Activated T-cell treated with anti-CD3 and anti-CD28 coated beads, Interleukin-2, amount 50 U/mL, for 48 hours (primary cell): ENCODE measurements at regions not wholly inside any gene's neighbourhood (a gene's known extent, or its start where the extent isn't known, plus 50 kb on each side); places are given as distances from the start of the nearest gene placed in this dataset.

Experiments
- DNase-seq, 2 experiments: peaks; one replicate each; pipeline ENCODE4 v3.0.0-alpha.2; 2020

DNA sequence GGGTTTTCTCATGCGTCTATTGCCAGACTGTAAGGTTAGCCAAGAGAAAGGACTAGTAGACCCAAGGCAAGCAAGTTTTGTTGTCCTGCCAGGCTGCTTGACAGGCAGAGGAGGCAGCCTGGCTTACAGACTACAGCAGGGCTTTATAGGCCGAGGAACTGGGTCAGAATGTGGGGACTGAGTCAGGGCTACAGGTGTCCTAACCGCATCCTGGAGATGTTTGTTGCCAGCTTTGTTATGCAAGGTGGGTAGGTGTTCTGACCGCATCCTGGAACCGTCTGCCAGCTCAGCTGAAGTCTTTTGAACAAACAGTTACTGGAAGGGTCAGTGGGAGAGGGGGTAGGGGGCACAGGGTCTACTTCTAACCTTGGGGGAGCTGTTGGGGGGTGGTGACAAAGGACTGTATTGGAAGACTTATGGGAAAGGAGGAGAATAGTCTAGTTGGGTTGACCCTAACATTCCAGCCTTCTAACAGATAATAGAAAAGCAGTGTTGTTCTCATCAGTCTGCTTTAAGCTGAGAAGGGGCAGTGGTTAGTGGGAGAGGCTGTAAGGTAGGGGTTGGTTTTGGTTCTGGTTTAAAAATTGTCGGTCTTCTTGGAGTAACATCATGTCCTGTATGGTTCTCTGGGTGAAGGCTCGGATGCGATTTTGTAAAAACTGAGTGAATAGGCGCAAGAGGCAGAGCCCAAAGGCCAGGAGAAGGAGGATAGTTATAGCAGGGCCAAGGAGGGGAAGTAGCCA lies 913.8 kb upstream of the SLITRK5 start:
- no peak for DNase-seq

- DNase-seq: no peak
These were observed 913.1 kb upstream of the SLITRK5 start for GRCh38 chr13:86758116-86758515.

DNA sequence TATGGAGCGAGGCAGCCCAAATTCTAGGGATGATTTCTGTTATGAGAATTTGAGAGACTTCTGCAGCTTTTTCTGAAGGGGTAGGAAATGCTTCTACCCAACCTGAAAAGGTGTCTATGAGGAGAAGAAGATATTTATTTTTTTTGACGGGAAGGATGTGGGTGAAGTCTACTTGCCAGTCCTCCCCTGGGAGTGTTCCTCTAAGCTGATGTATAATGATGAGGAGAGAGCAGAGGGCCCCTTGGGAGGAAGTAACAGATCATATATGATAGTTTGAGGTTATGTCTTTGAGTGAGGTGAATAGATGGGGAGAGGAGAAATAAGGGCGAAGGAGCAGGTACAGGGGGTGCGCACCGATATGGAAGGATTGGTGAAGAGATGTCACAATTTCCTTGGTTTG lies 910.6 kb upstream of the SLITRK5 start:
- no peak for DNase-seq

- DNase-seq: no peak
These were observed 905.7 kb upstream of the SLITRK5 start for GRCh38 chr13:86765462-86765861.

GRCh38 chr13:86788616-86789015 lies 882.6 kb upstream of the SLITRK5 start:
- no peak for DNase-seq

GRCh38 chr13:86792153-86792651 lies 879.0 kb upstream of the SLITRK5 start:
- no peak for DNase-seq

GRCh38 chr13:86795858-86796257 lies 875.3 kb upstream of the SLITRK5 start:
- DNase-seq: no peak

DNA sequence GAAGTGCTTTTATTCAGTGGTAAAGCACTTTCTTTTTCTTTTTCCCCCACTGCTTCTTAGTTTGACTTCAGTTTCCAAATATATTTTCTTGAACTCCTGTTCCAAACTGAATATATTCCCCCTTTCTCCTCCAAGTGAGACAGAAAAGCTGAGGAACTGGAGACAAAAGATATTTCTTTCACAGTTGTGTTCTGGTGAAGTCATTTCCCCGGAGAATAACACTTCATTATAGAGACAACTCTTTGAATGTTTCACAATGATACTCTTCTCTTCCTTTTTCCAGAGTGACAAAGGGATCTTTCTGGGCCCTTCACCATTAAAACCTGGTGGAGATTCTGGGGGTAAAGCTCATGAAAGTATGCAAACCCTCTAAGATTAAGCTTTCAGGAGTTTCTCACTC lies 860.8 kb upstream of the SLITRK5 start:
- DNase-seq: no peak

GRCh38 chr13:86813198-86813597 lies 858.0 kb upstream of the SLITRK5 start:
- no peak for DNase-seq

DNA sequence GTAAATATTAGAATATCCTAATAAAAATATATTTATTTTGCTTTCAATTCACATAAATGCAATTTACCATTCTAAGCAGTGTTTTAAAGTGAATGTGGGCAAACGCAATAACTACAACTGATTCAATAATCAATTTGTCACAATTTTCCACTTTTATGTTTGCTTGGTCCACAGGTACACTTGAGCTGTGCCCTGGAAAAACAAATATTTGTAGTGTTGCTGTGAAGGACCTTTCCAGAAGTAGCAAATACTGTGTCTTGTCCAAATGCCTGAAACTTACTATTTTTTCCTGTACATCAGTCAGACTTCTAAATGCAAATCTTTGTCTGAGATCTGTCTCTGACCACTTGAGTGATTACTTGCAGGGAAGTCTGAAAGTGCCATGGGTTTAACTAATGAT lies 845.8 kb upstream of the SLITRK5 start:
- DNase-seq: no peak

DNA sequence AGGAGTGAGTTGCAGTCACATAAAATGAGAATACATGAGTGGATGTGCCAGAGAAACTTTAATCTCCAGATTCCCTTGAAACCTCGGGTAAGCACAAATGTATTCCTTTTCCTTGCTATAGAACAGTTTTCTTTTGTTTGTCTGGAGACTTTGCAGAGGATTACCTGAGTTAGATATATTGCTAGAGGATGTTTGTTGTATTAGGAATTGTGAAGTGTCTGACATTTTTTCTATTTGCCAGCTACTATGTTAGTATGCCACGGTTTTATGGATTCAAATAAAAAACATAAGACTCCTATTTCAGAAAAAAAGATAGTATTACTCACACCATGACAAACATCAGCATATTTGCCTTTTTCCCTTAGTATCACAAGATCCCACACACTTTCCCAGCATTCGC lies 844.9 kb upstream of the SLITRK5 start:
- DNase-seq: no peak

GRCh38 chr13:86830046-86830445 lies 841.1 kb upstream of the SLITRK5 start:
- DNase-seq: no peak

DNA sequence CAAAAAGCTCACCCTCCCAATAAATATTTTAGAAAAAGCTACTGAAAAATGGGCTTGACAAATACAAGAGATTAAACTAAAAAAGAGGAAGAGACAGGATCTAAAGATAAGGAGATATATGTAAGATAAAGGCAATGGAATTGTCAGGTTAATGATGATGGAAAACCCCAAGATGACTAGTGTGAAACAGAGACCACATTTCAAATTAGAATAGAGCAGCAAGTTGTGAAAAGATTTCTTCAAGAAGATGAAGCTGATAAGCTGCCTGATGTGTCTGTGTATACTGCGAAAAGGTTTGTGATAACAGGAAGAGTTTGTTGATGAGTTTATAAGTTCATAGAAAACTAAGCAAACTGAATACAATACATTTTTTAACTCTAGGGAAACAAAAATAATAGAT lies 840.1 kb upstream of the SLITRK5 start:
- DNase-seq: no peak

DNA sequence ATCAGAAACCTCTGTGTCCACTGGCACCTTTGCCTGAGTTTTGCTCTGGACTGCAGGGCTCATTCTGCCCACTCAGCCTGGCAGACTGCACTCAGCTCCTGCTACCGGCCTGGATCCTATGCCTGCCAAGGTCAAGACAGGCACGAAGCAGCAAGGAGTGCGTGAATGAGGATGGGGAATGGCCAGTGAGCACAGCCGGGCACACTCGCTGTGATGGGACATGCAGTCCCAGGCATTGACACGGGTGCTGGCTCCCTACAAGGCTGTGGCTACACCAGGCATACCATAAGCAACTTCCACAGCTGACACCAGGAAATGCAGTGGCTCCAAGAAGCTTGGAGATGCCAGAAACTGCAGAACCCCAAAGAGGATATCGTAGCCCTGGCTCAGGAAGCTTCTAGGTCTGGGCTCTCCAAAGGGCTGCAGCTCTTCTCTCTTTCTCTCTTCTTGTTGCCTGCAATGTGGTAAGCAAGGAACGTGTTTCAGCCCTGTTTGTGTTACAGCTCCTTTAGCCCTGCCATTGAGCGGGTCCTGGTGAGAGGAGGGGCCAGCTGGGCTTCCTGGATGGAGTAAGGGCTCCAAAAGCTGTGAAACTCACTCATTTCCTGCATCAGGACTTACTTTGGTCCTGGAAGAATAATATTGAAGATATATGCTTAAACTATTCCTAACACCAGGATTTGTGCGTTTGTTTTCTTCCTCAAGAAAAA lies 832.6 kb upstream of the SLITRK5 start:
- DNase-seq: no peak

DNA sequence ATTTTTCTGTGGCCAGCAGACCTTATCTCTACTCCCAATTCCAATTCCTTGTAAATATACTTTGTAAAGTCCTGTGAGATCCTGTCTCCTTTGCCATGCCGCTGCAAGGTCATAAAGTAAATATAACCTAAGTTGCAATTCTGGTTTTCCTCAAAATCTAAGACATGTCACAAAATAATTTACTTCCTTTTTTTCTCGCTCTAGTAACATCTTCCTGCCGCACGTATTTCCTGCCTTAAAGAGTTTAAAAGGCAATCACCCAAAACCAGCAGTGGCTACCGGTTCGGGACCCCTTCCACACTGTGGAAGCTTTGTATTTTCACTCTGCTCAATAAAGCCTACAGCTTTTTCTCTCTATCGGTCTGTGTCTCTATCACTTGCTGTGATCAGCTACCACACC lies 832.0 kb upstream of the SLITRK5 start:
- DNase-seq: no peak

- no peak for DNase-seq
These were observed 830.6 kb upstream of the SLITRK5 start for GRCh38 chr13:86840250-86841191.

DNA sequence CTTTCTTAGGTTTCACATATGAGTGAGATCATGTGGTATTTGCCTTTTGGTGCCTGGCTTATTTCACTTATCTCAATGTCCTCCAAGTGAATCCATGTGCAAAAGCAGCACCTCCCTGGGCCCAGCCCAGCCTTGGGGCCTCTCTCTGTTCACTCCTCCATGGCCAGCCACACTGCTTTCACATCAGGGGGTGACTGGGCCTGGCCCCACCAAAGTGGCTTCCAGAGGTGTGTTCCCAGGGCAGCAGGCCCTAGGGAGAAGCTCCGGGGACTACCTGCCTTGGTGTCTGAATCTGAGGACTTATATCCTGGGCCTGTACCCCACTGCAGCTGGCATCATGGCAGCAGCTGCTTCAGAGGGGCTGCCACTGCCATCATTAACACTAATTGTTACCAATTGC lies 829.9 kb upstream of the SLITRK5 start:
- DNase-seq: no peak

- no peak for DNase-seq
These were observed 824.7 kb upstream of the SLITRK5 start for GRCh38 chr13:86846501-86846900.

- no peak for DNase-seq
These were observed 822.5 kb upstream of the SLITRK5 start for GRCh38 chr13:86848716-86849115.

- no peak for DNase-seq
These were observed 814.2 kb upstream of the SLITRK5 start for GRCh38 chr13:86856991-86857390.

- DNase-seq: no peak
These were observed 813.0 kb upstream of the SLITRK5 start for GRCh38 chr13:86858216-86858615.

GRCh38 chr13:86862137-86862536 lies 809.0 kb upstream of the SLITRK5 start:
- no peak for DNase-seq

- DNase-seq: no peak
These were observed 806.8 kb upstream of the SLITRK5 start for GRCh38 chr13:86864376-86864775.
